ENCODE measurements at regions not wholly inside any gene's neighbourhood (a gene's known extent, or its start where the extent isn't known, plus 50 kb on each side); places are given as distances from the start of the nearest gene placed in this dataset.

GRCh38 chr3:40718209-40718608, 193.4 kb downstream of the ZNF621 start:
- TF ChIP-seq POLR2A (IDR thresholded peaks at IDR 0.05) (no peak), CTCF (IDR thresholded peaks at IDR 0.05) (no peak)

Data from thyroid gland (tissue), 4 donors.